Esophagus squamous epithelium (tissue), 4 donors: ENCODE measurements at regions not wholly inside any gene's neighbourhood (a gene's known extent, or its start where the extent isn't known, plus 50 kb on each side); places are given as distances from the start of the nearest gene placed in this dataset.

Experiments
- POLR2A ChIP-seq, 4 donors: fragments of 450-650 bp; IDR thresholded peaks; one replicate each; pipeline ENCODE4 v1.6.1; 2017; ENCODE audit warnings: antibody characterized with exemption in 4 of 4, mild to moderate bottlenecking in 4 of 4, moderate library complexity in 3 of 4
- TF ChIP-seq, protein P1 (sequence below), 6 experiments: fragments of 450-650 bp in 4 of 6; fragments of 200-600 bp in 2 of 6; sonication (generic) in 2 of 6; IDR thresholded peaks; one replicate each; pipeline ENCODE4 v1.5.1; 2016 to 2019; ENCODE audit warnings: antibody characterized with exemption in 6 of 6, mild to moderate bottlenecking in 4 of 6, moderate library complexity in 4 of 6

- TF ChIP-seq, protein P1, sequence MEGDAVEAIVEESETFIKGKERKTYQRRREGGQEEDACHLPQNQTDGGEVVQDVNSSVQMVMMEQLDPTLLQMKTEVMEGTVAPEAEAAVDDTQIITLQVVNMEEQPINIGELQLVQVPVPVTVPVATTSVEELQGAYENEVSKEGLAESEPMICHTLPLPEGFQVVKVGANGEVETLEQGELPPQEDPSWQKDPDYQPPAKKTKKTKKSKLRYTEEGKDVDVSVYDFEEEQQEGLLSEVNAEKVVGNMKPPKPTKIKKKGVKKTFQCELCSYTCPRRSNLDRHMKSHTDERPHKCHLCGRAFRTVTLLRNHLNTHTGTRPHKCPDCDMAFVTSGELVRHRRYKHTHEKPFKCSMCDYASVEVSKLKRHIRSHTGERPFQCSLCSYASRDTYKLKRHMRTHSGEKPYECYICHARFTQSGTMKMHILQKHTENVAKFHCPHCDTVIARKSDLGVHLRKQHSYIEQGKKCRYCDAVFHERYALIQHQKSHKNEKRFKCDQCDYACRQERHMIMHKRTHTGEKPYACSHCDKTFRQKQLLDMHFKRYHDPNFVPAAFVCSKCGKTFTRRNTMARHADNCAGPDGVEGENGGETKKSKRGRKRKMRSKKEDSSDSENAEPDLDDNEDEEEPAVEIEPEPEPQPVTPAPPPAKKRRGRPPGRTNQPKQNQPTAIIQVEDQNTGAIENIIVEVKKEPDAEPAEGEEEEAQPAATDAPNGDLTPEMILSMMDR (IDR thresholded peaks at IDR 0.05): no peak
- no peak for TF ChIP-seq POLR2A (IDR thresholded peaks at IDR 0.05)
Observed at GRCh38 chr2:21223618-21224017, 99.8 kb downstream of the TDRD15 start.
